Hepatocyte (in vitro differentiated cells): ENCODE measurements at regions not wholly inside any gene's neighbourhood (a gene's known extent, or its start where the extent isn't known, plus 50 kb on each side); places are given as distances from the start of the nearest gene placed in this dataset.

Source experiments
- EZH2phosphoT487 ChIP-seq: fragments of 200-600 bp; sonication (generic); IDR thresholded peaks from one replicate; pipeline ENCODE4 v1.6.1; 2018; ENCODE audit warnings: antibody characterized with exemption, mild to moderate bottlenecking, low read depth, moderate library complexity; ENCODE audit not compliant: unreplicated experiment, severe bottlenecking
- TF ChIP-seq, protein P1 (sequence below): fragments of 200-600 bp; sonication (generic); IDR thresholded peaks from 2 replicates; pipeline ENCODE4 v1.5.1; 2016; ENCODE audit warnings: antibody characterized with exemption, mild to moderate bottlenecking; ENCODE audit not compliant: poor library complexity

DNA sequence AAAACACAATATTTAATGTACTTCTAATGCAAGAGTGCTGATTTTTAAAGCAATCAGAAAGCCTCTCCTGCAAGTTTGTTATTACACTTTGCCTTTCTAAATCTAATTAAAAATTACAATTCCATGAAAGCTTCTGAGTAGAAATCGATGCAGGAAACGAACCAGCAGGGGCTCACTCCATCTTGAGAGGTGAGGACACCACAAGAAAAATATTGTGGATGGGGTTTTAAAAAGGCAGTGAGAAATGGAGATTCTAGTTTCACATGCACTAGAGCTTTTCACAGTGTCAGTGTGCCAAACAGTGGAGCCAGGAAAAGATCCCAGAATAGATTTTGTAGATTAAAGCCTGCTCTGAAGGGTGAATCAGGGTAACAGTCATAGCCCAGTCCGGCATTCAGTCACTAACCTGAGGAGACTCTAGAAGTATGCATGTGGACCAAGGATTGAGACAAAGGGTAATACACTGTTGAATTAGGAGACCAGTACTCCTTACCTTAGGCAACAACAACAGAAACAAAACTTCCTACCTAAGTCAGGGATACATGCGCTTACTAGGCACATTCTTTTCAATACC lies 362.3 kb downstream of the NAF1 start:
- TF ChIP-seq, protein P1, sequence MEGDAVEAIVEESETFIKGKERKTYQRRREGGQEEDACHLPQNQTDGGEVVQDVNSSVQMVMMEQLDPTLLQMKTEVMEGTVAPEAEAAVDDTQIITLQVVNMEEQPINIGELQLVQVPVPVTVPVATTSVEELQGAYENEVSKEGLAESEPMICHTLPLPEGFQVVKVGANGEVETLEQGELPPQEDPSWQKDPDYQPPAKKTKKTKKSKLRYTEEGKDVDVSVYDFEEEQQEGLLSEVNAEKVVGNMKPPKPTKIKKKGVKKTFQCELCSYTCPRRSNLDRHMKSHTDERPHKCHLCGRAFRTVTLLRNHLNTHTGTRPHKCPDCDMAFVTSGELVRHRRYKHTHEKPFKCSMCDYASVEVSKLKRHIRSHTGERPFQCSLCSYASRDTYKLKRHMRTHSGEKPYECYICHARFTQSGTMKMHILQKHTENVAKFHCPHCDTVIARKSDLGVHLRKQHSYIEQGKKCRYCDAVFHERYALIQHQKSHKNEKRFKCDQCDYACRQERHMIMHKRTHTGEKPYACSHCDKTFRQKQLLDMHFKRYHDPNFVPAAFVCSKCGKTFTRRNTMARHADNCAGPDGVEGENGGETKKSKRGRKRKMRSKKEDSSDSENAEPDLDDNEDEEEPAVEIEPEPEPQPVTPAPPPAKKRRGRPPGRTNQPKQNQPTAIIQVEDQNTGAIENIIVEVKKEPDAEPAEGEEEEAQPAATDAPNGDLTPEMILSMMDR = no peak
- no peak for TF ChIP-seq EZH2phosphoT487
